Left lung (tissue), 4 donors: ENCODE measurements at regions not wholly inside any gene's neighbourhood (a gene's known extent, or its start where the extent isn't known, plus 50 kb on each side); places are given as distances from the start of the nearest gene placed in this dataset.

ENCODE experiments used
- ATAC-seq: fragments of 200-7000 bp; cut with Tn5 transposase; one replicate; pipeline ENCODE4 v1.9.1; 2020; ENCODE audit warnings: moderate library complexity
- DNase-seq, 4 donors: peaks; one replicate each; pipeline ENCODE4 v3.0.0-alpha.2; 2013 to 2020
- H3K27ac ChIP-seq, 2 donors: fragments of 200-600 bp; sonication (generic) in 1 of 2; one replicate each; pipeline versions ENCODE4 v1.5.0 to v1.8.0; 2020 to 2021
- H3K27me3 ChIP-seq, 2 donors: fragments of 200-600 bp; sonication (generic) in 1 of 2; one replicate each; pipeline versions ENCODE4 v1.5.0 to v1.8.0; 2020 to 2021
- H3K36me3 ChIP-seq, 2 donors: fragments of 200-600 bp; sonication (generic) in 1 of 2; one replicate each; pipeline versions ENCODE4 v1.5.0 to v1.8.0; 2020 to 2021
- H3K4me1 ChIP-seq, 2 donors: fragments of 200-600 bp; one replicate each; pipeline ENCODE4 v1.8.0; 2021
- H3K4me3 ChIP-seq, 2 donors: fragments of 200-600 bp; sonication (generic) in 1 of 2; one replicate each; pipeline versions ENCODE4 v1.5.0 to v1.8.0; 2020 to 2021; ENCODE audit warnings: mild to moderate bottlenecking in 1 of 2
- H3K9me3 ChIP-seq, 2 donors: fragments of 200-600 bp; sonication (generic) in 1 of 2; one replicate each; pipeline versions ENCODE4 v1.5.0 to v1.8.0; 2020 to 2021
- CTCF ChIP-seq, 2 donors: fragments of 200-600 bp; sonication (generic) in 1 of 2; IDR thresholded peaks; one replicate each; pipeline versions ENCODE4 v1.5.0 to v1.8.0; 2021; ENCODE audit warnings: antibody characterized with exemption in 2 of 2
- intact Hi-C, 2 donors: fragments of 100-400 bp; cut with DNase I; formaldehyde crosslinking; loops; one replicate each; pipeline versions ENCODE4 v1.11.2 to v1.14.2; 2022
- donor health status: DM: no; HTN: yes; CAD: no.
- donor health status: DM: no; HTN: no; CAD: no.

GRCh38 chr13:84339456-84339855, 457.2 kb upstream of the SLITRK1 start:
- no peaks in the 10 kb centered on the region for H3K4me1 ChIP-seq
- H3K4me3 ChIP-seq: no peak overlapping the region
- ATAC-seq: no peak
- no peak overlapping the region for H3K27ac ChIP-seq
- intact Hi-C loops: no loop called here
- TF ChIP-seq CTCF (IDR thresholded peaks at IDR 0.05): no peak
- DNase-seq: no peak
- H3K27me3 ChIP-seq: no peaks in the 10 kb centered on the region
- peaks cover 0 to 15% of the 10 kb centered on the region in 2 donors for H3K9me3 ChIP-seq
- H3K36me3 ChIP-seq: no peaks in the 10 kb centered on the region

- Histone ChIP-seq H3K27me3 (no peaks in the 10 kb centered on the region), H3K36me3 (no peaks in the 10 kb centered on the region), H3K9me3 (peaks cover 0 to 1% of the 10 kb centered on the region in 2 donors), H3K27ac (no peak overlapping the region), H3K4me1 (no peaks in the 10 kb centered on the region), H3K4me3 (no peak overlapping the region)
- TF ChIP-seq CTCF (IDR thresholded peaks at IDR 0.05): no peak
- DNase-seq (no peak), ATAC-seq (no peak)
- intact Hi-C loops: no loop called here
Measured at GRCh38 chr13:84332346-84332745, 450.1 kb upstream of the SLITRK1 start.

GRCh38 chr13:84315527-84315926, 433.3 kb upstream of the SLITRK1 start:
- no peak for TF ChIP-seq CTCF (IDR thresholded peaks at IDR 0.05)
- Histone ChIP-seq H3K4me1 (no peaks in the 10 kb centered on the region), H3K27me3 (no peaks in the 10 kb centered on the region), H3K27ac (no peak overlapping the region), H3K36me3 (no peaks in the 10 kb centered on the region), H3K9me3 (no peaks in the 10 kb centered on the region), H3K4me3 (no peak overlapping the region)
- ATAC-seq (no peak), DNase-seq (no peak)
- intact Hi-C loops: no loop called here

GRCh38 chr13:84303035-84303434, 420.8 kb upstream of the SLITRK1 start:
- Histone ChIP-seq H3K4me1 (no peaks in the 10 kb centered on the region), H3K36me3 (no peaks in the 10 kb centered on the region), H3K4me3 (no peak overlapping the region), H3K27ac (no peak overlapping the region), H3K9me3 (no peaks in the 10 kb centered on the region), H3K27me3 (no peaks in the 10 kb centered on the region)
- DNase-seq: no peak
- TF ChIP-seq CTCF (IDR thresholded peaks at IDR 0.05): no peak
- ATAC-seq: no peak
- intact Hi-C loops: no loop called here

GRCh38 chr13:84297251-84297650, 415.0 kb upstream of the SLITRK1 start:
- no peaks in the 10 kb centered on the region for H3K9me3 ChIP-seq
- TF ChIP-seq CTCF (IDR thresholded peaks at IDR 0.05): no peak
- no peak overlapping the region for H3K27ac ChIP-seq
- no peaks in the 10 kb centered on the region for H3K4me1 ChIP-seq
- no peaks in the 10 kb centered on the region for H3K36me3 ChIP-seq
- no peaks in the 10 kb centered on the region for H3K27me3 ChIP-seq
- intact Hi-C loops: no loop called here
- no peak for ATAC-seq
- no peak for DNase-seq
- no peak overlapping the region for H3K4me3 ChIP-seq
